ENCODE measurements at regions not wholly inside any gene's neighbourhood (a gene's known extent, or its start where the extent isn't known, plus 50 kb on each side); places are given as distances from the start of the nearest gene placed in this dataset.

DNA sequence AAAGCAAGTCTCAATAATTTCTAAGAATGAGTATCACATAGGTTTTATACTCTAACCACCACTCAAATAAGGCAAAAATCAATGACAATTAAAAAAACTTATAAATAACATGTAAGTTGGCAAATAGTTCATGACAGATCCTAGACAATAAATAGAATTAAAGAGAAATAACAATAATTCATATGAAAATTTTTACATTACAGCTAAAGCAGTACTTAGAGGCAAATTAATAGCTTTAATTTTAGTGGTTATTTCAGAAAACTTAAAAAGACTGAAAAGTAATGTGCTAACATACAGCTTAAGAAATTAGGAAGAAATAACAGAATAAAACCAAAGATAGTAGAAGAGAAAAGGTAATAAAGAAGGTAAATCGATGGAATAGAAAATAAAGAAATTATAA is 179.9 kb upstream of the SPAG17 start:
- TF ChIP-seq, protein P1, sequence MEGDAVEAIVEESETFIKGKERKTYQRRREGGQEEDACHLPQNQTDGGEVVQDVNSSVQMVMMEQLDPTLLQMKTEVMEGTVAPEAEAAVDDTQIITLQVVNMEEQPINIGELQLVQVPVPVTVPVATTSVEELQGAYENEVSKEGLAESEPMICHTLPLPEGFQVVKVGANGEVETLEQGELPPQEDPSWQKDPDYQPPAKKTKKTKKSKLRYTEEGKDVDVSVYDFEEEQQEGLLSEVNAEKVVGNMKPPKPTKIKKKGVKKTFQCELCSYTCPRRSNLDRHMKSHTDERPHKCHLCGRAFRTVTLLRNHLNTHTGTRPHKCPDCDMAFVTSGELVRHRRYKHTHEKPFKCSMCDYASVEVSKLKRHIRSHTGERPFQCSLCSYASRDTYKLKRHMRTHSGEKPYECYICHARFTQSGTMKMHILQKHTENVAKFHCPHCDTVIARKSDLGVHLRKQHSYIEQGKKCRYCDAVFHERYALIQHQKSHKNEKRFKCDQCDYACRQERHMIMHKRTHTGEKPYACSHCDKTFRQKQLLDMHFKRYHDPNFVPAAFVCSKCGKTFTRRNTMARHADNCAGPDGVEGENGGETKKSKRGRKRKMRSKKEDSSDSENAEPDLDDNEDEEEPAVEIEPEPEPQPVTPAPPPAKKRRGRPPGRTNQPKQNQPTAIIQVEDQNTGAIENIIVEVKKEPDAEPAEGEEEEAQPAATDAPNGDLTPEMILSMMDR (IDR thresholded peaks at IDR 0.05) = no peak
- TF ChIP-seq POLR2A (IDR thresholded peaks at IDR 0.05) = no peak
